ENCODE measurements at regions not wholly inside any gene's neighbourhood (a gene's known extent, or its start where the extent isn't known, plus 50 kb on each side); places are given as distances from the start of the nearest gene placed in this dataset.

DNA sequence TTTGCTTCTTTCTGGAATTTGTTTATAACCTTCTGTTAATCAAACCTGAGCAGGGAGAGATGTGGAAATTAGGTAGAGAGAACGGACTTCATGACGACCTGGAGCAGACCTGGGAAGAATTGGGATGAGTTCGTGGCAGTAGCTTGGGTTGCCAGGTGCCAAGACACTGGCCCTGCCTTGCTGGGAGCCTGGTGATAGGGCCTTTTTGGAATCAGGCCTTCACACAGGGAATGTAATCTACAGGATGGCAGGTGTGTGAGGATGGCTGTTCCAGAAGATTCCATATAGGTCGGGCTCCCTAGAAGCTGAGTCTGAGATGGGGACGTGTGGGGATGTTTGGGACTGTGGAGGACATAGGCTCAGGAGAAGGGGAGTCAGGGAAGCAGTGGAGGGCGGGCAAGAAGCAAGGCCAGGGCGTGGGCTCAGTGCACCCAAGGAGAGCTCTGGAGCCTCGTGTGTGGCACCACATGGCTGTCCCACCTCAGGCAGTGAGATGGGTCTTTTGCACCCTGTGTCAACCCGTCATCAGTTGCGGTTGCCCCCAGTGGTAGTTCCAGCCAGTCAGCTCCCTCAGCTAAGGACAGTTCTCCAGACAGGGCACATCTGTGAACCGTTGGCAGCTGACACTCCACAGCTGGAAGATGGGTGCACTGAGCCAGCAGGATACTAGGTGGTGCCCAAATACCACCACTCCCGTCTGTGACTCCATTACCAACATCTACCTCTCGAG lies 395.9 kb downstream of the MATN1 start:
- Mint-ChIP-seq H3K9me3 (ENCODE audit: unreplicated experiment) (no peaks in the 10 kb centered on the region), H3K4me1 (ENCODE audit: low read depth, unreplicated experiment) (no peaks in the 10 kb centered on the region), H3K27ac (ENCODE audit: unreplicated experiment) (no peak overlapping the region), H3K27me3 (ENCODE audit: insufficient read depth, unreplicated experiment) (peaks cover 6% of the 10 kb centered on the region), H3K4me3 (ENCODE audit: unreplicated experiment) (no peak overlapping the region), H3K36me3 (ENCODE audit: insufficient read depth, unreplicated experiment) (no peaks in the 10 kb centered on the region)
- intact Hi-C loops (cut with micrococcal nuclease; ENCODE audit: unreplicated experiment): no loop called here
- BruUV-seq (replicated peaks): no TSS peak
- no peak overlapping the region for H3K4me3 ChIP-seq (ENCODE audit: low read depth, low read length)
- POLR2A ChIA-PET: no interaction called here
- TF ChIP-seq, protein P1, sequence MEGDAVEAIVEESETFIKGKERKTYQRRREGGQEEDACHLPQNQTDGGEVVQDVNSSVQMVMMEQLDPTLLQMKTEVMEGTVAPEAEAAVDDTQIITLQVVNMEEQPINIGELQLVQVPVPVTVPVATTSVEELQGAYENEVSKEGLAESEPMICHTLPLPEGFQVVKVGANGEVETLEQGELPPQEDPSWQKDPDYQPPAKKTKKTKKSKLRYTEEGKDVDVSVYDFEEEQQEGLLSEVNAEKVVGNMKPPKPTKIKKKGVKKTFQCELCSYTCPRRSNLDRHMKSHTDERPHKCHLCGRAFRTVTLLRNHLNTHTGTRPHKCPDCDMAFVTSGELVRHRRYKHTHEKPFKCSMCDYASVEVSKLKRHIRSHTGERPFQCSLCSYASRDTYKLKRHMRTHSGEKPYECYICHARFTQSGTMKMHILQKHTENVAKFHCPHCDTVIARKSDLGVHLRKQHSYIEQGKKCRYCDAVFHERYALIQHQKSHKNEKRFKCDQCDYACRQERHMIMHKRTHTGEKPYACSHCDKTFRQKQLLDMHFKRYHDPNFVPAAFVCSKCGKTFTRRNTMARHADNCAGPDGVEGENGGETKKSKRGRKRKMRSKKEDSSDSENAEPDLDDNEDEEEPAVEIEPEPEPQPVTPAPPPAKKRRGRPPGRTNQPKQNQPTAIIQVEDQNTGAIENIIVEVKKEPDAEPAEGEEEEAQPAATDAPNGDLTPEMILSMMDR (IDR thresholded peaks at IDR 0.05; ENCODE audit: insufficient read depth in 1 of 2, low read depth in 1 of 2, low read length in 1 of 2, severe bottlenecking in 1 of 2, unreplicated experiment in 1 of 2): no peak
- no peaks in the 10 kb centered on the region for H3K36me3 ChIP-seq (ENCODE audit: control insufficient read depth, insufficient read depth, low read length)
- DNase-seq: no peak
- CTCF ChIA-PET: no interaction called here
- no peaks in the 10 kb centered on the region for H3K4me1 ChIP-seq
- H3K27me3 ChIP-seq (replicated peaks; ENCODE audit: control insufficient read depth, insufficient read depth, low read length): no peaks in the 10 kb centered on the region
- no peaks in the 10 kb centered on the region for H3K9me3 ChIP-seq

DNA sequence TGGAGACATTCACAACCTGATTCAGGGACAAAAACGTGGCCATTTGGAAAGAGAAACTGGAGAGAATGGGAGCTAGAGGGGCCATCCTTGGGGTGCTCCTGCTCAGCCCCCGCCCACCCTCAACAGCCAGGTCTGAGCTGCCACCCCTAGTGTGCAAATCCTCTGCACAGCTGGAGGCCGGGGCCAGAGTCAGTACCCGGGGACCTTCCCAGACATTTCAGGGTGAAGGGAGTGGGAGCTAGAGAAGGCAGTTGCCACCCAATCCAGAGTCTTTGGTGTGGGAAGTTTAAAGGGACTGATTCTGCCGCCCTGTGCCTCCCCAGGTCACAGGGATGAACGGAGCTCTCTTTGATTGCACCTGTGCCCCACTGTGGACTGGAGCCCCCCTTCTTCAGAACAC lies 397.4 kb downstream of the MATN1 start:
- no peaks in the 10 kb centered on the region for H3K9me3 Mint-ChIP-seq (ENCODE audit: unreplicated experiment)
- no TSS peak for BruUV-seq (replicated peaks)

DNA sequence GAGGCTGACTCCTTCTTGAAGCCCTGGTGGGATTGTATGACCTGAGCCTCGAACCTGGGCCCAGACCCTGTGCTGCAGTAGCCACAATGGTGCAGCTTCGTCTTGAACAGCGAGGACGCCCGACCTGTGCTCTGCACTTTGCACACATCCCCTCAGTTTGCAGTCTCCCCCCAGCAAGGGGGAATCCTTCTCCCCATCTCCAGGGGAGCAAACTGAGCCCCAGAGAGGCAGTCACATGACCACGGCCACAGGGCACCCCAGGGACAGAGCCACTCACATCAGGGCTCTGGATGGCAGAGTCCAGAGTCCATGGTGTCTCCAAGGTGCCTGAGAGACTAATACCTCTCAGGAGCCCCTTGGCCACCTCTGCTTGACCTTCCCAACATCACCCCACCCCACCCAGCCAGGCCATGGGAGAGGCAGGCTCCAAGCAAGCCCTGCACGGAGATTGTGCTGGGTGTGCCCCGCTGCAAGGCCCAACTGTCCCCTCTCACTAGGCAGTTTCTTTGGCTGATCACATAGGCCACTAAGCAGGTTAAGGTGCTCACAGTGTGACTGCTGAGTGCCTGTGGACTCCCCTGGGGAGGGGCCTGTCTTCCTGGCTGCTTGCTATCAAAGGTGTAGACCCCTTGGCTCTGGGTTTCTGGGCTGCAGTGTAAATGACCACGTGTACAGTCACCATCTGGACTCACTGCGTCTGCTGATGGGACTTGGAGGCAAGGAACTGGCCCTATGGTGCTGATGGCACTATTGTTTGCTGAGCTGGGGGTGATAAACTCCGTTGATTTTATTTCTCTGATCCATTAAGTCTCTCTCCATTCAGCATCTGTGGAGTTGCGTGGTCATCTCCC lies 398.1 kb downstream of the MATN1 start:
- no peak overlapping the region for H3K4me3 Mint-ChIP-seq (ENCODE audit: unreplicated experiment)
- Histone ChIP-seq H3K9me3 (no peaks in the 10 kb centered on the region), H3K36me3 (ENCODE audit: control insufficient read depth, insufficient read depth, low read length) (no peaks in the 10 kb centered on the region), H3K27me3 (replicated peaks; ENCODE audit: control insufficient read depth, insufficient read depth, low read length) (no peaks in the 10 kb centered on the region), H3K4me3 (ENCODE audit: low read depth, low read length) (no peak overlapping the region), H3K4me1 (no peaks in the 10 kb centered on the region)
- ChIA-PET CTCF (no interaction called here), POLR2A (no interaction called here)
- H3K9me3 Mint-ChIP-seq (ENCODE audit: unreplicated experiment): no peaks in the 10 kb centered on the region
- no peak for DNase-seq
- H3K36me3 Mint-ChIP-seq (ENCODE audit: insufficient read depth, unreplicated experiment): no peaks in the 10 kb centered on the region
- intact Hi-C loops (cut with micrococcal nuclease; ENCODE audit: unreplicated experiment): no loop called here
- peaks cover 6% of the 10 kb centered on the region for H3K27me3 Mint-ChIP-seq (ENCODE audit: insufficient read depth, unreplicated experiment)
- H3K27ac Mint-ChIP-seq (ENCODE audit: unreplicated experiment): no peak overlapping the region
- TF ChIP-seq, protein P1 (IDR thresholded peaks at IDR 0.05; ENCODE audit: insufficient read depth in 1 of 2, low read depth in 1 of 2, low read length in 1 of 2, severe bottlenecking in 1 of 2, unreplicated experiment in 1 of 2): no peak
- no peaks in the 10 kb centered on the region for H3K4me1 Mint-ChIP-seq (ENCODE audit: low read depth, unreplicated experiment)
- BruUV-seq (replicated peaks): no TSS peak

More for the DNA sequence above, 397.4 kb downstream of the MATN1 start:
- Histone ChIP-seq H3K27me3 (replicated peaks; ENCODE audit: control insufficient read depth, insufficient read depth, low read length) (no peaks in the 10 kb centered on the region), H3K4me1 (no peaks in the 10 kb centered on the region), H3K9me3 (no peaks in the 10 kb centered on the region), H3K36me3 (ENCODE audit: control insufficient read depth, insufficient read depth, low read length) (no peaks in the 10 kb centered on the region), H3K4me3 (ENCODE audit: low read depth, low read length) (no peak overlapping the region)
- Mint-ChIP-seq H3K27me3 (ENCODE audit: insufficient read depth, unreplicated experiment) (peaks cover 6% of the 10 kb centered on the region), H3K4me1 (ENCODE audit: low read depth, unreplicated experiment) (no peaks in the 10 kb centered on the region), H3K36me3 (ENCODE audit: insufficient read depth, unreplicated experiment) (no peaks in the 10 kb centered on the region), H3K4me3 (ENCODE audit: unreplicated experiment) (no peak overlapping the region), H3K27ac (ENCODE audit: unreplicated experiment) (no peak overlapping the region)
- intact Hi-C loops (cut with micrococcal nuclease; ENCODE audit: unreplicated experiment): no loop called here
- ChIA-PET CTCF (no interaction called here), POLR2A (no interaction called here)
- no peak for DNase-seq
- TF ChIP-seq, protein P1 (IDR thresholded peaks at IDR 0.05; ENCODE audit: insufficient read depth in 1 of 2, low read depth in 1 of 2, low read length in 1 of 2, severe bottlenecking in 1 of 2, unreplicated experiment in 1 of 2): no peak
